Vagina (tissue), 2 donors: ENCODE measurements at regions not wholly inside any gene's neighbourhood (a gene's known extent, or its start where the extent isn't known, plus 50 kb on each side); places are given as distances from the start of the nearest gene placed in this dataset.

Experiments
- POLR2A ChIP-seq, 2 donors: fragments of 450-650 bp; IDR thresholded peaks; one replicate each; pipeline ENCODE4 v1.6.1; 2017; ENCODE audit warnings: antibody characterized with exemption in 2 of 2, mild to moderate bottlenecking in 2 of 2, moderate library complexity in 2 of 2
- POLR2AphosphoS5 ChIP-seq, 2 donors: sonication (generic); formaldehyde crosslinking; IDR thresholded peaks; one replicate each; pipeline ENCODE4 v1.9.0; 2017; ENCODE audit warnings: antibody characterized with exemption in 2 of 2, mild to moderate bottlenecking in 2 of 2, low read depth in 1 of 2; ENCODE audit not compliant: insufficient read depth in 1 of 2
- TF ChIP-seq, protein P1 (sequence below), 3 experiments: fragments of 450-650 bp in 2 of 3; fragments of 200-600 bp in 1 of 3; sonication (generic) in 1 of 3; IDR thresholded peaks; one replicate each; pipeline ENCODE4 v1.5.1; 2017 to 2019; ENCODE audit warnings: antibody characterized with exemption in 3 of 3, mild to moderate bottlenecking in 2 of 3, moderate library complexity in 2 of 3

DNA sequence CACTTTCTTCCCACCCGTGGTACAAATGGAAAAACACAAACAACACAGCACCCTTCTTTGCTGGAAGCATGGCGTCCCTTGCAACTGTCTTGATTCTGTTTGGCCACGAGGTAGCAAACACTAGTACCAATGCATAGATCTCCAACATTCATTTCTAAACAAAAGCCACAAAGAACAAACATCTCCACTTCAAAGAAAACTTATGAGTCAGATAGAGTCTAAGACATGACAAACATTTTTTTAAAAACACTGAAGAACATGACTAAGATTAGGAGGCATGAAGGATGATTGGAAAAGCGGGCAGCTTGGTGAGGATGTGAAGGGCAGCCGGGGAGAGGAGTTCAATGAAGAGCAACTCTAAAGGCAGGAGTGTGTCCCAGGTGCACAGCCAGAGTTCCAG, 197.6 kb upstream of the FAM9B start:
- TF ChIP-seq, protein P1, sequence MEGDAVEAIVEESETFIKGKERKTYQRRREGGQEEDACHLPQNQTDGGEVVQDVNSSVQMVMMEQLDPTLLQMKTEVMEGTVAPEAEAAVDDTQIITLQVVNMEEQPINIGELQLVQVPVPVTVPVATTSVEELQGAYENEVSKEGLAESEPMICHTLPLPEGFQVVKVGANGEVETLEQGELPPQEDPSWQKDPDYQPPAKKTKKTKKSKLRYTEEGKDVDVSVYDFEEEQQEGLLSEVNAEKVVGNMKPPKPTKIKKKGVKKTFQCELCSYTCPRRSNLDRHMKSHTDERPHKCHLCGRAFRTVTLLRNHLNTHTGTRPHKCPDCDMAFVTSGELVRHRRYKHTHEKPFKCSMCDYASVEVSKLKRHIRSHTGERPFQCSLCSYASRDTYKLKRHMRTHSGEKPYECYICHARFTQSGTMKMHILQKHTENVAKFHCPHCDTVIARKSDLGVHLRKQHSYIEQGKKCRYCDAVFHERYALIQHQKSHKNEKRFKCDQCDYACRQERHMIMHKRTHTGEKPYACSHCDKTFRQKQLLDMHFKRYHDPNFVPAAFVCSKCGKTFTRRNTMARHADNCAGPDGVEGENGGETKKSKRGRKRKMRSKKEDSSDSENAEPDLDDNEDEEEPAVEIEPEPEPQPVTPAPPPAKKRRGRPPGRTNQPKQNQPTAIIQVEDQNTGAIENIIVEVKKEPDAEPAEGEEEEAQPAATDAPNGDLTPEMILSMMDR (IDR thresholded peaks at IDR 0.05): no peak
- no peak for TF ChIP-seq POLR2A (IDR thresholded peaks at IDR 0.05)
- TF ChIP-seq POLR2AphosphoS5 (IDR thresholded peaks at IDR 0.05; ENCODE audit: insufficient read depth in 1 of 2, low read depth in 1 of 2): no peak
